Peyer's patch (tissue), 4 donors: ENCODE measurements at regions not wholly inside any gene's neighbourhood (a gene's known extent, or its start where the extent isn't known, plus 50 kb on each side); places are given as distances from the start of the nearest gene placed in this dataset.

Experiments
- DNase-seq, 3 donors: peaks; one replicate each; pipeline ENCODE4 v3.0.0-alpha.2; 2017 to 2019
- H3K27ac ChIP-seq, 4 donors: fragments of 200-600 bp; sonication (generic); one replicate each; pipeline ENCODE4 v1.5.1; 2016 to 2019
- H3K27me3 ChIP-seq, 2 donors: fragments of 200-600 bp; sonication (generic); one replicate each; pipeline ENCODE4 v1.5.1; 2019
- H3K36me3 ChIP-seq, 3 donors: fragments of 200-600 bp; sonication (generic); one replicate each; pipeline ENCODE4 v1.5.1; 2016 to 2019
- H3K4me1 ChIP-seq, 4 donors: fragments of 200-600 bp; sonication (generic); one replicate each; pipeline ENCODE4 v1.5.1; 2016 to 2019
- H3K4me3 ChIP-seq, 4 donors: fragments of 200-600 bp; sonication (generic); 1 replicate in 3 of 4; 2 replicates in 1 of 4; pipeline ENCODE4 v1.5.1; 2016 to 2019; ENCODE audit warnings: mild to moderate bottlenecking in 1 of 4
- H3K9me3 ChIP-seq, 4 donors: fragments of 200-600 bp; sonication (generic); one replicate each; pipeline ENCODE4 v1.5.1; 2016 to 2019; ENCODE audit warnings: mild to moderate bottlenecking in 1 of 4
- CTCF ChIP-seq, 6 experiments: fragments of 450-650 bp in 4 of 6; fragments of 200-600 bp in 2 of 6; sonication (generic) in 1 of 6; IDR thresholded peaks; one replicate each; pipeline ENCODE4 v1.5.1; 2017 to 2019; ENCODE audit warnings: antibody characterized with exemption in 6 of 6, mild to moderate bottlenecking in 3 of 6, moderate library complexity in 1 of 6
- POLR2A ChIP-seq, 2 donors: fragments of 450-650 bp; IDR thresholded peaks; one replicate each; pipeline ENCODE4 v1.5.1; 2017; ENCODE audit warnings: antibody characterized with exemption in 2 of 2, mild to moderate bottlenecking in 2 of 2, moderate library complexity in 2 of 2

DNA sequence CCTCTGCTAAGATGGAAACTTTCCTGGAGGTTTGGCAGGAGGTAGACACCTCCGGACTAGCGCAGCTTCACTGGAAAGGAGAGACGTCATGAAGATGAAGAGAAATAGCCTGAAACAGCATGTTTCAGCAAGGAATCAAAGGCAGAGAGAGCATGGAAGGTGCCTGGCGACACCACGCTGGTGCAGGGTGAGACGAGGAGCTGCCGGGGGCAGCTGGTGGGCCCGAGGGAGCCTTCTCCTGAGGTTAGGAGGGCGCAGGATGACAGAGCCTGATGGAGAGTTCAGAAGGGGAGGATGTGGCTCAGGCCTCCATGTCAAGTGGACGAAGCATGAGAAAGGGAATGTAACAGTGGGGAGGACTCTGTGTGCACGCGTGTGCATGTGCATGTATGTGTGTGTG, 113.6 kb downstream of the TPRA1 start:
- DNase-seq: no peak

DNA sequence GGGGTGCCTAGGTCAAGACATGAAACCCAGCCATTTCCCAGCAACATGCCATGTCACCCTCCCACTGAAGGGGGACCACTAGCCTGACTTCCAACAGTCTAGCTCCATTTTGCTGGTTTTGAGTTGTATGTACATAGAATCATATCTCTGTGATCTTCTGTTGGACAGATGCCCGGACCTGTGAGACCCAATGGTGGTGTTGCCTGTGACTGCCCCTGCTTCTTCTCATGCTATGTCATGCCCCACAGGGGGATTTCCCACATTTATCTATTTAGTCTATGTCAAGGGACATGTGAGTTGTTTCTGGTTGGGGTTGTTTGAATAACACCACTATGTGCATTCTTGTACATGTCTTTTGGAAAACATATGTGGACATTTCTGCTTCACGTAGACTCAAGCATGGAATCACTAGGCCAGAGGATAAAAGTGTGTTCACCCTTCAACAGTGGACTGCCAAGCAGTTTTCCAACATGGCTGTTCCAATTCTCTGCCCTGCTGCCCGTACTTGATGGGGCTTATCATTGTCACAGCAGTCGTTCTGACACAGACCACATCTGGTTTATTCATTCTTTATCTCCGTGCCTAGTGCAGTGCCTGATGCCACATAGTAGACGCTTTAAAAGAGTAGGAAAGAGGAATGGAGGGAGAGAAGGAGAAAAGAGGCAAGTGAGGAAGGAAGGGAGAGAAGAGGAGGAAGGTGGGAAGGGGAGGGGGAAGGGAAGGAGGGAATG, 114.4 kb downstream of the TPRA1 start:
- Histone ChIP-seq H3K36me3 (no peaks in the 10 kb centered on the region), H3K4me1 (no peaks in the 10 kb centered on the region)
- TF ChIP-seq POLR2A (IDR thresholded peaks at IDR 0.05) (no peak), CTCF (IDR thresholded peaks at IDR 0.05) (no peak)

More for the DNA sequence above, 113.6 kb downstream of the TPRA1 start:
- Histone ChIP-seq H3K4me1 (no peaks in the 10 kb centered on the region), H3K4me3 (no peak overlapping the region), H3K27me3 (no peaks in the 10 kb centered on the region), H3K36me3 (no peaks in the 10 kb centered on the region), H3K27ac (no peak overlapping the region), H3K9me3 (no peaks in the 10 kb centered on the region)
- TF ChIP-seq POLR2A (IDR thresholded peaks at IDR 0.05) (no peak), CTCF (IDR thresholded peaks at IDR 0.05) (no peak)

GRCh38 chr3:127475391-127475790, 115.1 kb downstream of the TPRA1 start:
- Histone ChIP-seq H3K27ac (no peak overlapping the region), H3K4me3 (no peak overlapping the region), H3K9me3 (no peaks in the 10 kb centered on the region), H3K36me3 (no peaks in the 10 kb centered on the region), H3K4me1 (no peaks in the 10 kb centered on the region), H3K27me3 (no peaks in the 10 kb centered on the region)
- peak in 1 of 3 donors; percentile 15 for DNase-seq
- no peak for TF ChIP-seq POLR2A (IDR thresholded peaks at IDR 0.05)
- no peak for TF ChIP-seq CTCF (IDR thresholded peaks at IDR 0.05)

More for the DNA sequence above, 114.4 kb downstream of the TPRA1 start:
- no peak for DNase-seq
- no peak overlapping the region for H3K27ac ChIP-seq
- H3K27me3 ChIP-seq: no peaks in the 10 kb centered on the region
- H3K4me3 ChIP-seq: no peak overlapping the region
- H3K9me3 ChIP-seq: no peaks in the 10 kb centered on the region

DNA sequence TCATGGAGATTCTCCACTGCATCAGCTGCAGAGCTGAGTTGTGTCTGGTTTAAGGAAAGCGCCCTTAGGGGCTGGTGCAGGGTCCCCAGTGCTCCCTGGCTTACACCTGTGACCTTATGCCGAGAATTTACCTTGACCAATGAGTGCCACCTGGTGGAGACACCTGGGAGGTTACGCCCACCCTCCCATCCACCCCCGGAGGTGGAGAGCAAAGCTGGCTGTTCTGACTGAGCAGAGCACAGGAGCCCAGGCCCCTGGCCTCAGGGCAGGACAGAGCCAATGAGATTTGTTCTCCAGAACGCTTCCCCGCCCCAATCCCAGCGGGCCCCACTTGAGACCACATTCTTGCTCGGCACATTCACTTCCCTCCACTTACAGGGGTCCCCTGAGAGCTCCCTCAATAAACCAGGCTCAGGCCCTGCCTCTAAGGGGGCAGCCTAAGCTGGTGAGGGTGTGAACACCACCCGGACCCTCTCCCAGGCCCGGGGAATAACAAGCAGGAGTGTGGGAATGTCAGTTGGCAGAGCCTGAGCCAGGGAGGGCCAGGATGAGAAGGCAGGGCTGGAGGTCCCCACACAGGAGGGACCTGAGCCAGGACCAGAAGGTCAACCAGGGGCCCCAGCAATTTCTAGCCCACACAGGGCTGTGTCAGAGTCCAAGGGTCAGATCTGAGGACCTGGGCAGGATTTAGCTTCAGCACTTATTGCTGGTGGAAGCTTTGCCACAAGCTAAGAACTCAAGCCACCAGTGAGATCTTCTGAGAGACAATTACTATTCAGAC, 117.1 kb downstream of the TPRA1 start:
- H3K36me3 ChIP-seq: no peaks in the 10 kb centered on the region
- no peaks in the 10 kb centered on the region for H3K4me1 ChIP-seq
- no peak for TF ChIP-seq POLR2A (IDR thresholded peaks at IDR 0.05)
- peak in 4 of 6 experiments; percentile 12 to 43 (median 30) for TF ChIP-seq CTCF (IDR thresholded peaks at IDR 0.05)
- H3K27me3 ChIP-seq: no peaks in the 10 kb centered on the region
- no peak overlapping the region for H3K27ac ChIP-seq
- H3K4me3 ChIP-seq: no peak overlapping the region
- no peaks in the 10 kb centered on the region for H3K9me3 ChIP-seq
- DNase-seq: no peak

- TF ChIP-seq CTCF (IDR thresholded peaks at IDR 0.05) (no peak), POLR2A (IDR thresholded peaks at IDR 0.05) (no peak)
- Histone ChIP-seq H3K4me1 (no peaks in the 10 kb centered on the region), H3K9me3 (no peaks in the 10 kb centered on the region), H3K36me3 (no peaks in the 10 kb centered on the region), H3K4me3 (no peak overlapping the region), H3K27ac (no peak overlapping the region), H3K27me3 (no peaks in the 10 kb centered on the region)
- no peak for DNase-seq
Observed at GRCh38 chr3:127472506-127472905, 118.0 kb downstream of the TPRA1 start.
